LNCAP (cell line): ENCODE measurements at regions not wholly inside any gene's neighbourhood (a gene's known extent, or its start where the extent isn't known, plus 50 kb on each side); places are given as distances from the start of the nearest gene placed in this dataset.

Experiments
- TF ChIP-seq, protein P1 (sequence below): fragments of 450-650 bp; IDR thresholded peaks from 2 replicates; pipeline ENCODE4 v1.5.1; 2017; ENCODE audit warnings: mild to moderate bottlenecking

DNA sequence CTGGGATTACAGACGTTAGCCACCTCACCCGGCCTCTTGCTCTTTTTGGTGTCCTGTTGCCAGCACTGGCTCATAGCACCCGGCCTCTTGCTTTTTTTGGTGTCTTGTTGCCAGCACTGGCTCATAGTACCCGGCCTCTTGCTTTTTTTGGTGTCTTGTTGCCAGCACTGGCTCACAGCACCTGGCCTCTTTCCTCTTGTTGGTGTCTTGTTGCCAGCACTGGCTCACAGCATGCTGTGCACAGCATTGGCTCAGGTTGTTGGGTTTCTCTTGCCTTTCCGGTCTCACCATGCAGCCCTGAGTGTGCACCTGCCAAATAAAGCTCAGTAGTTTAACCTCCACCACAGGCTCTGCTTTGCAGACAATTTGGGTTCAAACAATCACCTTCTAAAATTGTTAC, 208.2 kb downstream of the THBS2 start:
- TF ChIP-seq, protein P1, sequence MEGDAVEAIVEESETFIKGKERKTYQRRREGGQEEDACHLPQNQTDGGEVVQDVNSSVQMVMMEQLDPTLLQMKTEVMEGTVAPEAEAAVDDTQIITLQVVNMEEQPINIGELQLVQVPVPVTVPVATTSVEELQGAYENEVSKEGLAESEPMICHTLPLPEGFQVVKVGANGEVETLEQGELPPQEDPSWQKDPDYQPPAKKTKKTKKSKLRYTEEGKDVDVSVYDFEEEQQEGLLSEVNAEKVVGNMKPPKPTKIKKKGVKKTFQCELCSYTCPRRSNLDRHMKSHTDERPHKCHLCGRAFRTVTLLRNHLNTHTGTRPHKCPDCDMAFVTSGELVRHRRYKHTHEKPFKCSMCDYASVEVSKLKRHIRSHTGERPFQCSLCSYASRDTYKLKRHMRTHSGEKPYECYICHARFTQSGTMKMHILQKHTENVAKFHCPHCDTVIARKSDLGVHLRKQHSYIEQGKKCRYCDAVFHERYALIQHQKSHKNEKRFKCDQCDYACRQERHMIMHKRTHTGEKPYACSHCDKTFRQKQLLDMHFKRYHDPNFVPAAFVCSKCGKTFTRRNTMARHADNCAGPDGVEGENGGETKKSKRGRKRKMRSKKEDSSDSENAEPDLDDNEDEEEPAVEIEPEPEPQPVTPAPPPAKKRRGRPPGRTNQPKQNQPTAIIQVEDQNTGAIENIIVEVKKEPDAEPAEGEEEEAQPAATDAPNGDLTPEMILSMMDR: no peak

DNA sequence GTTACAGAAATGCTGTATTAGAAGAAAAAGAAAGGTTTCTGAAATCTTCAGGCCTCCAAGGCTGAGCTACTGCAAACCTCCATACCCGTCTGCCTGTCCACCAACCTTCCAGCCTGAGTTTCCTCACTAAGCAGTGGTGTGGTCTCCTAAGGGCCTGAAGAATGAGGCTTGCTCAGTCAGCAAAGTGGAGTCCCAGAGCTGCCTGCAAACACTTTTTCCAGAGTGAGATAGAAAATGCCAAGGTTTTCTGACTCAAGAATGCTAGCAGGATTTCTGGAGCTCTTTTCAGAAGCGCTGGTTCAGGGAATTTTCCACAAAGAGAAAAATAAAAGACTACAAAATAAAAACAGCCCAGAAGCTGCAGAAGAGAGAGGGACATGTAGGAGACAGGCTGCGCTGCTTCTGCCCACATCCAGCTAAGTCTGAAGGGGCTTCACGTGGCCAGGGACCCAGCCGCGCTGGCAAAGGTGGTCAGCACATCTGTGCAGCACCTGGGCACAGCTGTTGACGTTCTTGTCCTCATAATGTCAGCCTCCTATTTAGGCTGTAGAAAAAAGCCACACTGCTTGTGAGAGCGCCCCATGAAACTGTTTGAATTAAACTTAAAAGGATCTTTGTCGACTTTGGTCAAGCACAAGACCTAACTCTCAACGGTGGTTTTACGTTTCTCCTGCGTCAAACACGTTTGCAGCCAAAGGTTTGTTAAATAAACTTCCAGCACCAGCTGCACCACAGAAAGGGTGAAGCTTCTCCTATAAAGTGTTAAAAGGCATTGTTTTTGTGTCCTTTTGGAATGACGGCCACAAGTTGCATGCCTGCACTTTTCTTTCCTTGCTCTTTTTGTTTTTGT, 209.0 kb downstream of the THBS2 start:
- TF ChIP-seq, protein P1: no peak

DNA sequence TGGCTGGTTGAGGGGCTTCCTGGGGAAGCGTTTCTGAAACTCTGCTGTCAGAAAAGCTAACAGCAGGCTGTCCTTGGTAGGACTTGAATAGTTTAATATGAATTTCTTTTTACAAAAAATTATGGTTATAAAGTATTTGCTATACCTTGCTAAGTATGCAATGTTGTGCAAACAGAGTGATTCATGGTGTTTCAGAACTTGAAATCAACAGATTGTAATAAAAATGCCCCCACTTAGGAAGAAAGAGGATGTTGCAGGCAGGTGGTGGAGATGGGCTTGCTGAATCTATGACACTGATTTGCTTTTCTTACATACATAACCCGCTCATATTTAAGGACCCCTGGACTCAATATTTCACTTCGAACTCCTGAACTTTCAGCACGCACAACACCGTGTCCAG, 211.6 kb downstream of the THBS2 start:
- TF ChIP-seq, protein P1: no peak

DNA sequence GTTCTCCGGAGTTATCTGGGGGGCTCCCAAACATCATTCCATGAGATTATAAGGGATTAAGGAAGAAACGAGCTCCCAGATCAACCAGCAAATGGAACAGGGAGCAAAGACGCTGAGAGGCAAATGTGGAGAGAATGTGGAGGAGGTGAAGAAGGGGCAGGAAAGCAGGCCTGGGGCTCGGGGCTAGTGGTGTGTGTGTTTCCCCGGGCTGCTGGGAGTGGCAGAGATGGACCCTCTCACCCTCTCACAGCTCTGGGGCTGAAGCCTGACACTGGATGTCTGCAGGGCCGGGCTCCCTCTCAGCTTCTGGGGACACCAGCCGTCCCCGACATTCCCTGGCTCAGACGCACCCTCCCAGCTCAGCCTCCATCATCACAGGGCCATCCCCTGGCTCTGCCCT, 212.6 kb downstream of the THBS2 start:
- TF ChIP-seq, protein P1: no peak

DNA sequence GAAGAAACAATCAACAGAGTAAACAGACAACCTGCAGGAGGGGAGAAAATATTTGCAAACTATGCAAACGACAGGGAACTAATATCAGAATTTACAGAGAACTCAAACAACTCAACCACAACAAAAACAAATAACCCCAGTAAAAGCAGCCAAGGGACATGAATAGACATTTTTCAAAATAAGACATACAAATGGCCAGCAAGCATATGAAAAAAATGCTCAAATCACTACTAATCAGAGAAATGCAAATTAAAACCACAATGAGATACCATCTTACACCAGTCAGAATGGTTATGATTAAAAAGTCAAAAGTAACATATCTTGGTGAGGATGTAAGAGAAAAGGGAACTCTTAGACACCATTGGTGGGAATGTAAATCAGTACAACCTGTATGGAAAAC, 215.0 kb downstream of the THBS2 start:
- TF ChIP-seq, protein P1: no peak

DNA sequence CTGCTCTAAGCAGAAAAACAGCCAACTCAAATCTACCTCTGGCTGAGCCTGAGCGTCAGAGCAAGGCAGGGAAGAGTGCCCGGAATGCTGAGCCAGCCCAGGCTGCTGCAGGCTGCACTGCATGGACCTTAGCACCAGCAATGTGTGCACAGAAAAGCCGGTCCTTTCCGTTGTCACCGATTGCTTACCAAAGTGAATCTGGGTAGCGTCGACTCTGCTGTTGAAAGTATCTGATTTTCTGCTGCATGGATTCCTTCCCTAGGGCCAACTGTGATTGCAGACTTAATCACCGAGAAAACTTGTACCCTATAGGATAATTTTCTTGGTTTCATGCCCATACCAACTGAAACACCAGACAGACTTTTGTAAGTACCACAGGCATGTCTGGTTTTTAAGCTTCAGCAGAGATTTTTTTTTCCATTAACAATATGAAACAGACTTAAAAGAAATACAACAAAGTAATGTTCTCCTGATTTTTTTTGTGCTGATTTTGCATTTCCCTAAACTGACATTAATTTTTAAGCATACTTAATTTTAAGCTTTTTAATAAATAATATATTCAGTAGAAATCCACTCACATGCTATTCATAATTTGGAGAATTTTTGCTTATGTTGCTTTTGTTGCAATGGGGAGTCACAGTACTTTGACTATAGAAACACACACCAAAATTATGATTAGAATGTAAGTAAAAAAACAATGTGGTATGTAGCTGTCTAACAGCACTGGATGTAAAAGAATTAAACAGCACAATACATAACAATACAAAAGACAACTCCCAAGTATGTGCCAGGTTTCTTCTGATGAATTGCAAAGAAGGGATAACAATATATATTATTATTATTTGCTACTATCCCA, 218.0 kb downstream of the THBS2 start:
- TF ChIP-seq, protein P1: no peak

DNA sequence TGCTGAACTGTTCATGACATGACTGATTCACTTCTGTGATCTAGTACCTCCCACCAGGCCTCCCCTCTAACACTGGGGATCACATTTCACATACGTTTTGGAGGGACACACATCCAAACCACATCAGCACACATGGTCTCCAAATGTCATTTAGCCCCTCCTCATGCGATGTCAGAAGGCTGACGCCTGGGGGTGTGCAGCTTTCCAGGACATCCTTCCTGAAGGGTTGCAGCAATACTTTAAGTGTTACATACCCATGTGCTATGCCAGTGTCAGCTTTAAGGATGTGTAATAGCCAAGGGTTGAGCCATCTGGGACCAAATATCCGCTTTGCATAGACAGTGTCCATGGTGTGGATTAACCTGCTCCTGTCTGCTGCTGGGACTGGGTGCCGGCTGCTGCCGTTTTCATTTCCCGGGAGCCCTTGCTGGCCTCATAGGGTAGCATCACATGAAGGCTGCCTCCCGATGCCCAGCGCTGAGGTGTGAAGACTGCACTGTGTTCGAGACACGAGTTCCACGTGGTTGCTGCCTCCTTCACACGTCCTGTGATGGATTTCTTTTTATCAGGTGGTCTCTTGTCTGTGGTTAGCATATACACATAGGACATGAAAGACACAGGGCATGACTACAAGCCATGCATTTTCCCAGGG, 219.0 kb downstream of the THBS2 start:
- TF ChIP-seq, protein P1: no peak
